Adrenal gland (tissue), 9 donors: ENCODE measurements at regions not wholly inside any gene's neighbourhood (a gene's known extent, or its start where the extent isn't known, plus 50 kb on each side); places are given as distances from the start of the nearest gene placed in this dataset.

Source experiments
- DNase-seq, 7 donors: peaks; one replicate each; pipeline ENCODE4 v3.0.0-alpha.2; 2019 to 2020
- H3K27ac ChIP-seq, 5 donors: fragments of 200-600 bp; sonication (generic) in 4 of 5; 1 replicate in 3 of 5; 2 replicates in 2 of 5; pipeline versions ENCODE4 v1.5.1 to v1.8.0; 2016 to 2020; ENCODE audit warnings: mild to moderate bottlenecking in 1 of 5
- H3K27me3 ChIP-seq: fragments of 200-600 bp; 2 replicates; pipeline ENCODE4 v1.8.0; 2021
- H3K36me3 ChIP-seq, 2 donors: fragments of 200-600 bp; replicated peaks in 1 of 2; 1 replicate in 1 of 2; 2 replicates in 1 of 2; pipeline versions ENCODE4 v1.5.1 to v1.8.0; 2018 to 2022
- H3K4me1 ChIP-seq, 2 donors: fragments of 200-600 bp; replicated peaks in 1 of 2; 1 replicate in 1 of 2; 2 replicates in 1 of 2; pipeline versions ENCODE4 v1.5.1 to v1.8.0; 2018 to 2021
- H3K4me3 ChIP-seq, 4 donors: fragments of 200-600 bp; sonication (generic) in 3 of 4; one replicate each; pipeline ENCODE4 v1.5.1; 2016 to 2018
- H3K9me3 ChIP-seq, 3 donors: fragments of 200-600 bp; sonication (generic) in 1 of 3; replicated peaks in 1 of 3; 1 replicate in 2 of 3; 2 replicates in 1 of 3; pipeline versions ENCODE4 v1.5.1 to v1.8.0; 2016 to 2021
- CTCF ChIP-seq, 6 experiments: fragments of 450-650 bp in 4 of 6; fragments of 200-600 bp in 2 of 6; sonication (generic) in 1 of 6; IDR thresholded peaks; 1 replicate in 5 of 6; 2 replicates in 1 of 6; pipeline versions ENCODE4 v1.5.1 to v1.8.0; 2016 to 2021; ENCODE audit warnings: antibody characterized with exemption in 6 of 6, mild to moderate bottlenecking in 2 of 6, moderate library complexity in 1 of 6
- POLR2A ChIP-seq, 2 donors: fragments of 450-650 bp; IDR thresholded peaks; one replicate each; pipeline ENCODE4 v1.6.1; 2017; ENCODE audit warnings: antibody characterized with exemption in 2 of 2, mild to moderate bottlenecking in 2 of 2, moderate library complexity in 1 of 2
- WGBS, 4 donors: extraction: QIAGEN DNeasy Blood & Tissue Kit in 2 of 4; methylation state at CpG; one replicate each; pipeline versions ENCODE4 v1.1.5 to v1.1.7; 2013 to 2017; 5-methylcytosine and 5-hydroxymethylcytosine counted together
- intact Hi-C, 2 donors: fragments of 100-400 bp; cut with DNase I; formaldehyde crosslinking; loops; one replicate each; pipeline versions ENCODE4 v1.14.1 to v1.15.0; 2022 to 2023
- donor health status: healthy with polysubstance abuse.
- donor health status: Bipolar disorder and iron deficiency.
- donor health status: DM: yes; HTN: yes; CAD: no.
- donor health status: DM: no; HTN: no; CAD: no.
- donor health status: DM: no; HTN: no; CAD: no.

GRCh38 chr12:19981944-19982343 is 386.4 kb upstream of the PDE3A start:
- no peak for DNase-seq
- no peaks in the 10 kb centered on the region for H3K4me1 ChIP-seq
- no peak for TF ChIP-seq CTCF (IDR thresholded peaks at IDR 0.05)
- no peak for TF ChIP-seq POLR2A (IDR thresholded peaks at IDR 0.05)
- no peaks in the 10 kb centered on the region for H3K27me3 ChIP-seq
- H3K36me3 ChIP-seq = no peaks in the 10 kb centered on the region
- intact Hi-C loops = no loop called here
- 85 to 98% (median 93%) methylated on average over 2 of the region's 2 CpGs for WGBS, 4 donors
- H3K27ac ChIP-seq = no peak overlapping the region
- H3K9me3 ChIP-seq = no peaks in the 10 kb centered on the region
- no peak overlapping the region for H3K4me3 ChIP-seq

GRCh38 chr12:19988001-19988400 is 380.3 kb upstream of the PDE3A start:
- no peak for TF ChIP-seq POLR2A (IDR thresholded peaks at IDR 0.05)
- TF ChIP-seq CTCF (IDR thresholded peaks at IDR 0.05) = no peak
- Histone ChIP-seq H3K4me3 (no peak overlapping the region), H3K27me3 (no peaks in the 10 kb centered on the region), H3K27ac (no peak overlapping the region), H3K9me3 (no peaks in the 10 kb centered on the region), H3K4me1 (no peaks in the 10 kb centered on the region), H3K36me3 (no peaks in the 10 kb centered on the region)
- no peak for DNase-seq
- intact Hi-C loops = no loop called here
- WGBS, 4 donors = 45 to 68% (median 59%) methylated on average over 2 of the region's 2 CpGs

GRCh38 chr12:19988459-19988873 is 379.9 kb upstream of the PDE3A start:
- intact Hi-C loops = no loop called here
- DNase-seq = no peak
- H3K36me3 ChIP-seq = no peaks in the 10 kb centered on the region
- no peak overlapping the region for H3K4me3 ChIP-seq
- H3K27ac ChIP-seq = no peak overlapping the region
- H3K27me3 ChIP-seq = no peaks in the 10 kb centered on the region
- H3K4me1 ChIP-seq = no peaks in the 10 kb centered on the region
- 37 to 53% (median 46%) methylated on average over 3 of the region's 3 CpGs for WGBS, 4 donors
- TF ChIP-seq POLR2A (IDR thresholded peaks at IDR 0.05) (no peak), CTCF (IDR thresholded peaks at IDR 0.05) (no peak)
- no peaks in the 10 kb centered on the region for H3K9me3 ChIP-seq

- Histone ChIP-seq H3K36me3 (no peaks in the 10 kb centered on the region), H3K9me3 (no peaks in the 10 kb centered on the region), H3K4me3 (no peak overlapping the region), H3K4me1 (no peaks in the 10 kb centered on the region), H3K27ac (no peak overlapping the region), H3K27me3 (no peaks in the 10 kb centered on the region)
- intact Hi-C loops = no loop called here
- 50 to 82% (median 73%) methylated on average over 1 of the region's 1 CpG for WGBS, 4 donors
- TF ChIP-seq CTCF (IDR thresholded peaks at IDR 0.05) = no peak
- no peak for TF ChIP-seq POLR2A (IDR thresholded peaks at IDR 0.05)
- DNase-seq = no peak
Measured at GRCh38 chr12:19988948-19989347, 379.4 kb upstream of the PDE3A start.
